Neural cell (in vitro differentiated cells): ENCODE measurements at regions not wholly inside any gene's neighbourhood (a gene's known extent, or its start where the extent isn't known, plus 50 kb on each side); places are given as distances from the start of the nearest gene placed in this dataset.

ENCODE experiments used
- H2AFZ ChIP-seq: fragments of 200-600, 300-800 bp; sonication (generic), shearing (Covaris generic); 2 replicates; pipeline ENCODE4 v1.6.0; 2014; ENCODE audit warnings: low read depth, mild to moderate bottlenecking, antibody characterized with exemption, low read length, moderate library complexity
- H3F3A ChIP-seq: fragments of 200-600 bp; shearing (Covaris generic); 2 replicates; pipeline ENCODE4 v1.6.1; 2016; ENCODE audit warnings: mild to moderate bottlenecking, moderate library complexity, mixed read lengths, antibody characterized with exemption, low read length; ENCODE audit not compliant: insufficient read depth, poor library complexity, severe bottlenecking
- H3K27ac ChIP-seq: fragments of 200-600, 300-800 bp; sonication (generic), shearing (Covaris generic); 2 replicates; pipeline ENCODE4 v1.5.1; 2014; ENCODE audit warnings: mild to moderate bottlenecking, low read length, moderate library complexity
- H3K27me3 ChIP-seq: fragments of 300-800, 200-600 bp; sonication (generic), shearing (Covaris generic); 2 replicates; pipeline ENCODE4 v1.6.0; 2014; ENCODE audit warnings: mild to moderate bottlenecking, low read depth, low read length, moderate library complexity; ENCODE audit not compliant: insufficient read depth
- H3K36me3 ChIP-seq: fragments of 300-800, 200-600 bp; sonication (generic), shearing (Covaris generic); 2 replicates; pipeline ENCODE4 v1.5.1; 2014; ENCODE audit warnings: mild to moderate bottlenecking, antibody characterized with exemption, low read length, moderate library complexity; ENCODE audit not compliant: insufficient read depth
- H3K4me2 ChIP-seq: fragments of 300-800, 200-600 bp; sonication (generic), shearing (Covaris generic); 2 replicates; pipeline ENCODE4 v1.6.0; 2014; ENCODE audit warnings: mild to moderate bottlenecking, low read length
- H3K4me3 ChIP-seq: fragments of 300-800, 200-600 bp; sonication (generic), shearing (Covaris generic); 2 replicates; pipeline ENCODE4 v1.5.1; 2014; ENCODE audit warnings: mild to moderate bottlenecking, low read length, moderate library complexity
- H3K79me2 ChIP-seq: fragments of 200-600 bp; shearing (Covaris generic); replicated peaks from 2 replicates; pipeline ENCODE4 v1.6.0; 2014; ENCODE audit warnings: mild to moderate bottlenecking, low read length, moderate library complexity; ENCODE audit not compliant: insufficient read depth
- H3K9ac ChIP-seq: fragments of 300-800, 200-600 bp; sonication (generic), shearing (Covaris generic); 2 replicates; pipeline ENCODE4 v1.6.1; 2016; ENCODE audit warnings: mild to moderate bottlenecking, low read length, mixed read lengths
- H3K9me2 ChIP-seq: fragments of 200-600 bp; shearing (Covaris generic); 2 replicates; pipeline ENCODE4 v1.6.1; 2016; ENCODE audit warnings: mild to moderate bottlenecking, low read length, mixed read lengths; ENCODE audit not compliant: insufficient read depth
- H3K9me3 ChIP-seq: fragments of 200-600, 300-800 bp; sonication (generic), shearing (Covaris generic); 2 replicates; pipeline ENCODE4 v1.6.1; 2016; ENCODE audit warnings: mild to moderate bottlenecking, mixed run types, low read length, moderate library complexity, mixed read lengths
- H4K20me1 ChIP-seq: fragments of 200-600 bp; shearing (Covaris generic); 2 replicates; pipeline ENCODE4 v1.6.1; 2016; ENCODE audit warnings: mild to moderate bottlenecking, mixed run types; ENCODE audit not compliant: insufficient read depth
- CTCF ChIP-seq: fragments of 450-650 bp; IDR thresholded peaks from 2 replicates; pipeline ENCODE4 v1.5.1; 2014; ENCODE audit warnings: antibody characterized with exemption, mild to moderate bottlenecking, moderate library complexity; ENCODE audit not compliant: poor library complexity, severe bottlenecking
- EP300 ChIP-seq: fragments of 450-650 bp; conservative IDR thresholded peaks from 2 replicates; pipeline ENCODE4 v1.6.1; 2014; ENCODE audit warnings: antibody characterized with exemption, mild to moderate bottlenecking, moderate library complexity; ENCODE audit not compliant: poor library complexity, severe bottlenecking
- EZH2 ChIP-seq: fragments of 200-600, 300-800 bp; shearing (Covaris generic), sonication (generic); IDR thresholded peaks from 2 replicates; pipeline ENCODE4 v1.6.1; 2014; ENCODE audit warnings: antibody characterized with exemption, low read length, borderline replicate concordance, mild to moderate bottlenecking; ENCODE audit not compliant: insufficient read depth, poor library complexity, severe bottlenecking
- MXI1 ChIP-seq: fragments of 450-650 bp; conservative IDR thresholded peaks from 2 replicates; pipeline ENCODE4 v1.6.1; 2014; ENCODE audit warnings: antibody characterized with exemption, mild to moderate bottlenecking; ENCODE audit not compliant: poor library complexity, severe bottlenecking
- POLR2AphosphoS5 ChIP-seq: IDR thresholded peaks from 2 replicates; pipeline ENCODE4 v1.6.1; 2012
- RAD21 ChIP-seq: fragments of 450-650 bp; conservative IDR thresholded peaks from 2 replicates; pipeline ENCODE4 v1.6.1; 2014; ENCODE audit warnings: antibody characterized with exemption, mild to moderate bottlenecking, moderate library complexity
- SMC3 ChIP-seq: fragments of 450-650 bp; conservative IDR thresholded peaks from 2 replicates; pipeline ENCODE4 v1.6.1; 2014; ENCODE audit warnings: antibody characterized with exemption, mild to moderate bottlenecking, moderate library complexity; ENCODE audit not compliant: poor library complexity
- TAF1 ChIP-seq: IDR thresholded peaks from 2 replicates; pipeline ENCODE4 v1.6.1; 2012; ENCODE audit warnings: low read depth
- TF ChIP-seq, protein P1 (sequence below): IDR thresholded peaks from 2 replicates; pipeline ENCODE4 v1.6.1; 2012; ENCODE audit warnings: borderline replicate concordance

GRCh38 chr2:21395366-21395765 is 271.6 kb downstream of the TDRD15 start:
- H3K27ac ChIP-seq = no peak overlapping the region
- no peaks in the 10 kb centered on the region for H3K79me2 ChIP-seq
- H3K9me3 ChIP-seq = no peaks in the 10 kb centered on the region
- H2AFZ ChIP-seq = no peak overlapping the region
- H4K20me1 ChIP-seq = no peaks in the 10 kb centered on the region
- no peak overlapping the region for H3K4me2 ChIP-seq
- no peaks in the 10 kb centered on the region for H3K9me2 ChIP-seq
- H3K36me3 ChIP-seq = no peaks in the 10 kb centered on the region
- no peaks in the 10 kb centered on the region for H3F3A ChIP-seq
- no peak overlapping the region for H3K4me3 ChIP-seq
- TF ChIP-seq EP300 (no peak), RAD21 (no peak), POLR2AphosphoS5 (no peak), SMC3 (no peak), EZH2 (no peak), MXI1 (no peak), TAF1 (no peak), CTCF (no peak)
- TF ChIP-seq, protein P1, sequence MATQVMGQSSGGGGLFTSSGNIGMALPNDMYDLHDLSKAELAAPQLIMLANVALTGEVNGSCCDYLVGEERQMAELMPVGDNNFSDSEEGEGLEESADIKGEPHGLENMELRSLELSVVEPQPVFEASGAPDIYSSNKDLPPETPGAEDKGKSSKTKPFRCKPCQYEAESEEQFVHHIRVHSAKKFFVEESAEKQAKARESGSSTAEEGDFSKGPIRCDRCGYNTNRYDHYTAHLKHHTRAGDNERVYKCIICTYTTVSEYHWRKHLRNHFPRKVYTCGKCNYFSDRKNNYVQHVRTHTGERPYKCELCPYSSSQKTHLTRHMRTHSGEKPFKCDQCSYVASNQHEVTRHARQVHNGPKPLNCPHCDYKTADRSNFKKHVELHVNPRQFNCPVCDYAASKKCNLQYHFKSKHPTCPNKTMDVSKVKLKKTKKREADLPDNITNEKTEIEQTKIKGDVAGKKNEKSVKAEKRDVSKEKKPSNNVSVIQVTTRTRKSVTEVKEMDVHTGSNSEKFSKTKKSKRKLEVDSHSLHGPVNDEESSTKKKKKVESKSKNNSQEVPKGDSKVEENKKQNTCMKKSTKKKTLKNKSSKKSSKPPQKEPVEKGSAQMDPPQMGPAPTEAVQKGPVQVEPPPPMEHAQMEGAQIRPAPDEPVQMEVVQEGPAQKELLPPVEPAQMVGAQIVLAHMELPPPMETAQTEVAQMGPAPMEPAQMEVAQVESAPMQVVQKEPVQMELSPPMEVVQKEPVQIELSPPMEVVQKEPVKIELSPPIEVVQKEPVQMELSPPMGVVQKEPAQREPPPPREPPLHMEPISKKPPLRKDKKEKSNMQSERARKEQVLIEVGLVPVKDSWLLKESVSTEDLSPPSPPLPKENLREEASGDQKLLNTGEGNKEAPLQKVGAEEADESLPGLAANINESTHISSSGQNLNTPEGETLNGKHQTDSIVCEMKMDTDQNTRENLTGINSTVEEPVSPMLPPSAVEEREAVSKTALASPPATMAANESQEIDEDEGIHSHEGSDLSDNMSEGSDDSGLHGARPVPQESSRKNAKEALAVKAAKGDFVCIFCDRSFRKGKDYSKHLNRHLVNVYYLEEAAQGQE = no peak
- no peak overlapping the region for H3K9ac ChIP-seq
- no peaks in the 10 kb centered on the region for H3K27me3 ChIP-seq

DNA sequence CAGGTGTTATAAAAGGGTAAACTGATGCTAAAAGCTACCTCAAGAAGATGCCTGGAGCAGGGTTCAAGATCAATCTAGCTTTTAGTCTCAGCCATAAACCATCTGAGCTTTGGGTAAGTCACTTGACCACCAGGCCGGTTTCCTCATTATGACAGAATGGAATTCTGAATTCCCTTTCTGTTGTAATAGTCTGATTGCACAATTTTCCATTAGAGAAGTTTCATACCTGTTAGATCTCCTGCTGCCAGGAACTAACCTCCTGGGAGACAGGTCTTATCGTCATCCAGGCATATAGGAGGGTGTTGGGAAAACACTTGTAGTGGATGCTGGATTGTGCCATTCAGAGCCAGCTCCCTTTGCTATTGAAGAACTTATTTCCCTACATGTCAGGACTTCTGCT is 272.5 kb downstream of the TDRD15 start:
- Histone ChIP-seq H4K20me1 (no peaks in the 10 kb centered on the region), H3K4me2 (no peak overlapping the region), H3K9ac (no peak overlapping the region), H2AFZ (no peak overlapping the region), H3K36me3 (no peaks in the 10 kb centered on the region), H3K79me2 (no peaks in the 10 kb centered on the region), H3K27ac (no peak overlapping the region), H3K27me3 (no peaks in the 10 kb centered on the region), H3K9me3 (no peaks in the 10 kb centered on the region), H3K4me3 (no peak overlapping the region), H3K9me2 (no peaks in the 10 kb centered on the region), H3F3A (no peaks in the 10 kb centered on the region)
- TF ChIP-seq SMC3 (no peak), EZH2 (no peak), POLR2AphosphoS5 (no peak), TAF1 (no peak), RAD21 (no peak), MXI1 (no peak), EP300 (no peak), CTCF (no peak)
- TF ChIP-seq, protein P1 = no peak
